Right lobe of liver (tissue), 4 donors: ENCODE measurements at regions not wholly inside any gene's neighbourhood (a gene's known extent, or its start where the extent isn't known, plus 50 kb on each side); places are given as distances from the start of the nearest gene placed in this dataset.

Experiments used
- CTCF ChIP-seq, 4 donors: fragments of 200-600 bp in 3 of 4; fragments of 450-650 bp in 1 of 4; IDR thresholded peaks; one replicate each; pipeline versions ENCODE4 v1.5.1 to v1.8.0; 2016 to 2022; ENCODE audit warnings: antibody characterized with exemption in 4 of 4, mild to moderate bottlenecking in 2 of 4
- POLR2A ChIP-seq: fragments of 450-650 bp; IDR thresholded peaks from one replicate; pipeline ENCODE4 v1.6.1; 2017; ENCODE audit warnings: antibody characterized with exemption, mild to moderate bottlenecking
- donor health status: DM: no; HTN: no; CAD: no.
- donor health status: DM: no; HTN: no; CAD: no.
- donor health status: DM: no; HTN: yes; CAD: no.

GRCh38 chr13:73849292-73849691 is 284.9 kb downstream of the KLF12 start:
- TF ChIP-seq CTCF (IDR thresholded peaks at IDR 0.05) (peak; percentile 26 to 38 (median 30)), POLR2A (no peak)
